Keratinocyte (primary cell): ENCODE measurements at regions not wholly inside any gene's neighbourhood (a gene's known extent, or its start where the extent isn't known, plus 50 kb on each side); places are given as distances from the start of the nearest gene placed in this dataset.

ENCODE experiments used
- DNase-seq: peaks from one replicate; pipeline ENCODE4 v3.0.0-alpha.2; 2011; ENCODE audit warnings: low read depth, missing footprints, low spot score
- FAIRE-seq: peaks from 2 replicates; lab custom pipeline; 2011; peaks lifted over from hg19 to GRCh38; lab: Jason Lieb, UNC
- H2AFZ ChIP-seq: 2 replicates; pipeline ENCODE4 v1.6.0; 2012; ENCODE audit warnings: low read length, control low read depth, inconsistent platforms; ENCODE audit not compliant: control insufficient read depth
- H3K27ac ChIP-seq: 2 replicates; pipeline ENCODE4 v1.5.1; 2011; ENCODE audit warnings: low read length; ENCODE audit not compliant: control insufficient read depth, insufficient read depth
- H3K27me3 ChIP-seq: 3 replicates; pipeline ENCODE4 v1.6.0; 2011; ENCODE audit warnings: low read length; ENCODE audit not compliant: control insufficient read depth, insufficient read depth; ENCODE audit errors: extremely low read depth
- H3K36me3 ChIP-seq, 2 experiments: 2 replicates in 1 of 2; 3 replicates in 1 of 2; pipeline ENCODE4 v1.5.1; 2011; ENCODE audit warnings: low read length in 2 of 2, mild to moderate bottlenecking in 1 of 2; ENCODE audit not compliant: control insufficient read depth in 2 of 2, insufficient read depth in 2 of 2; ENCODE audit errors: extremely low read depth in 1 of 2
- H3K4me1 ChIP-seq: 3 replicates; pipeline ENCODE4 v1.5.1; 2011; ENCODE audit warnings: low read length; ENCODE audit not compliant: control insufficient read depth, insufficient read depth; ENCODE audit errors: extremely low read depth
- H3K4me2 ChIP-seq: 3 replicates; pipeline ENCODE4 v1.6.0; 2011; ENCODE audit warnings: low read depth, low read length; ENCODE audit not compliant: control insufficient read depth, insufficient read depth; ENCODE audit errors: extremely low read depth
- H3K4me3 ChIP-seq, 3 experiments: fragments of 200-600 bp in 1 of 3; sonication (generic) in 1 of 3; 2 replicates in 2 of 3; 3 replicates in 1 of 3; pipeline ENCODE4 v1.5.1; 2011 to 2016; ENCODE audit warnings: low read length in 3 of 3, mild to moderate bottlenecking in 3 of 3, control low read depth in 2 of 3, inconsistent platforms in 1 of 3, low read depth in 1 of 3, mixed read lengths in 1 of 3, mixed run types in 1 of 3, moderate library complexity in 1 of 3; ENCODE audit not compliant: control insufficient read depth in 2 of 3, insufficient read depth in 2 of 3; ENCODE audit errors: extremely low read depth in 1 of 3
- H3K79me2 ChIP-seq: 2 replicates; pipeline ENCODE4 v1.6.0; 2012; ENCODE audit warnings: low read length; ENCODE audit not compliant: control insufficient read depth, insufficient read depth
- H3K9ac ChIP-seq: 3 replicates; pipeline ENCODE4 v1.6.0; 2011; ENCODE audit warnings: low read length; ENCODE audit not compliant: control insufficient read depth, insufficient read depth; ENCODE audit errors: extremely low read depth
- H3K9me1 ChIP-seq: 3 replicates; pipeline ENCODE4 v1.6.0; 2011; ENCODE audit warnings: low read length; ENCODE audit not compliant: control insufficient read depth, insufficient read depth; ENCODE audit errors: extremely low read depth
- H3K9me3 ChIP-seq: 2 replicates; pipeline ENCODE4 v1.5.1; 2012; ENCODE audit warnings: low read depth, low read length; ENCODE audit not compliant: control insufficient read depth
- H4K20me1 ChIP-seq: 3 replicates; pipeline ENCODE4 v1.6.0; 2011; ENCODE audit warnings: low read length; ENCODE audit not compliant: control insufficient read depth, insufficient read depth; ENCODE audit errors: extremely low read depth
- CTCF ChIP-seq, 3 experiments: IDR thresholded peaks in 1 of 3; conservative IDR thresholded peaks in 1 of 3; optimal IDR thresholded peaks in 1 of 3; 2 replicates in 2 of 3; 3 replicates in 1 of 3; pipeline versions ENCODE3 to v1.5.1; 2011; ENCODE audit warnings: low read length in 3 of 3, mild to moderate bottlenecking in 3 of 3, moderate library complexity in 2 of 3, control low read depth in 1 of 3, inconsistent platforms in 1 of 3; ENCODE audit not compliant: insufficient read depth in 2 of 3; ENCODE audit errors: extremely low read depth in 1 of 3
- EZH2 ChIP-seq: IDR thresholded peaks from one replicate; pipeline ENCODE4 v1.6.1; 2012; ENCODE audit warnings: inconsistent platforms, mild to moderate bottlenecking, low read length, moderate library complexity
- dilution Hi-C: fragments of 300-500 bp; cut with MboI; formaldehyde crosslinking; loops from one replicate; pipeline ENCODE4 v1.7.0; 2020; ENCODE audit warnings: low sequenced_read_pairs; ENCODE audit not compliant: extremely low pct_ligation_motif_present

GRCh38 chr2:64922482-64923384 lies 66.5 kb upstream of the SLC1A4 start:
- no peaks in the 10 kb centered on the region for H3K9me1 ChIP-seq
- H3K36me3 ChIP-seq: no peaks in the 10 kb centered on the region
- TF ChIP-seq CTCF (optimal IDR thresholded peaks at IDR 0.05 in 1 of 3, IDR thresholded peaks at IDR 0.05 in 1 of 3, conservative IDR thresholded peaks at IDR 0.05 in 1 of 3; ENCODE audit: extremely low read depth in 1 of 3, insufficient read depth in 2 of 3, low read length in 3 of 3) (no peak), EZH2 (no peak)
- H3K9ac ChIP-seq: no peak overlapping the region
- H3K79me2 ChIP-seq: no peaks in the 10 kb centered on the region
- dilution Hi-C loops: loop anchor here (25.0 kb wide), 1 partner anchor 115 kb away; no protein-coding TSS in a partner anchor
- no peaks in the 10 kb centered on the region for H4K20me1 ChIP-seq
- no peak overlapping the region for H3K27ac ChIP-seq
- H3K4me3 ChIP-seq: no peak overlapping the region
- no peak for FAIRE-seq
- H3K4me2 ChIP-seq: no peak overlapping the region
- no peaks in the 10 kb centered on the region for H3K9me3 ChIP-seq
- no peaks in the 10 kb centered on the region for H3K4me1 ChIP-seq
- H3K27me3 ChIP-seq: no peaks in the 10 kb centered on the region
- no peak overlapping the region for H2AFZ ChIP-seq
- no peak for DNase-seq

- Histone ChIP-seq H3K4me2 (no peak overlapping the region), H3K36me3 (no peaks in the 10 kb centered on the region), H3K4me1 (no peaks in the 10 kb centered on the region), H3K9me1 (no peaks in the 10 kb centered on the region), H3K9ac (no peak overlapping the region), H3K27ac (no peak overlapping the region), H3K4me3 (no peak overlapping the region), H4K20me1 (no peaks in the 10 kb centered on the region), H3K27me3 (no peaks in the 10 kb centered on the region), H3K9me3 (no peaks in the 10 kb centered on the region), H3K79me2 (no peaks in the 10 kb centered on the region), H2AFZ (no peak overlapping the region)
- no peak for FAIRE-seq
- dilution Hi-C loops: loop anchor here (25.0 kb wide), 1 partner anchor 114 kb away; no protein-coding TSS in a partner anchor
- TF ChIP-seq EZH2: no peak
- TF ChIP-seq CTCF (optimal IDR thresholded peaks at IDR 0.05 in 1 of 3, IDR thresholded peaks at IDR 0.05 in 1 of 3, conservative IDR thresholded peaks at IDR 0.05 in 1 of 3; ENCODE audit: extremely low read depth in 1 of 3, insufficient read depth in 2 of 3, low read length in 3 of 3): no peak
- no peak for DNase-seq
These were observed 65.9 kb upstream of the SLC1A4 start for GRCh38 chr2:64923385-64923710.
